Transverse colon (tissue), 4 donors: ENCODE measurements at regions not wholly inside any gene's neighbourhood (a gene's known extent, or its start where the extent isn't known, plus 50 kb on each side); places are given as distances from the start of the nearest gene placed in this dataset.

ENCODE experiments used
- DNase-seq: peaks from one replicate; pipeline ENCODE4 v3.0.0-alpha.2; 2019
- H3K27ac ChIP-seq, 4 donors: fragments of 200-600 bp; sonication (generic); 2 replicates each; pipeline ENCODE4 v1.5.1; 2016 to 2018; ENCODE audit warnings: inconsistent platforms in 4 of 4
- H3K27me3 ChIP-seq: fragments of 200-600 bp; sonication (generic); 2 replicates; pipeline ENCODE4 v1.5.1; 2017; ENCODE audit warnings: inconsistent platforms
- H3K36me3 ChIP-seq, 4 donors: fragments of 200-600 bp; sonication (generic); 2 replicates each; pipeline ENCODE4 v1.5.1; 2017 to 2019; ENCODE audit warnings: inconsistent platforms in 4 of 4
- H3K4me1 ChIP-seq, 4 donors: fragments of 200-600 bp; sonication (generic); 2 replicates each; pipeline ENCODE4 v1.5.1; 2017 to 2020; ENCODE audit warnings: inconsistent platforms in 4 of 4
- H3K4me3 ChIP-seq, 4 donors: fragments of 200-600 bp; sonication (generic); 1 replicate in 1 of 4; 2 replicates in 3 of 4; pipeline versions ENCODE4 v1.5.1 to v1.6.1; 2017 to 2019; ENCODE audit warnings: inconsistent platforms in 4 of 4
- H3K9me3 ChIP-seq, 2 donors: fragments of 200-600 bp; sonication (generic); 2 replicates each; pipeline ENCODE4 v1.5.1; 2017 to 2019; ENCODE audit warnings: inconsistent platforms in 2 of 2
- CTCF ChIP-seq, 5 experiments: fragments of 200-600 bp in 3 of 5; fragments of 450-650 bp in 2 of 5; sonication (generic) in 3 of 5; IDR thresholded peaks; 1 replicate in 2 of 5; 2 replicates in 3 of 5; pipeline ENCODE4 v1.5.1; 2016 to 2017; ENCODE audit warnings: antibody characterized with exemption in 5 of 5, inconsistent platforms in 3 of 5, mild to moderate bottlenecking in 2 of 5, moderate library complexity in 1 of 5
- EP300 ChIP-seq: sonication (generic); formaldehyde crosslinking; IDR thresholded peaks from one replicate; pipeline ENCODE4 v1.6.1; 2017; ENCODE audit warnings: antibody characterized with exemption, low read depth
- POLR2A ChIP-seq: fragments of 450-650 bp; IDR thresholded peaks from one replicate; pipeline ENCODE4 v1.6.1; 2016; ENCODE audit warnings: antibody characterized with exemption, mild to moderate bottlenecking, moderate library complexity
- POLR2AphosphoS5 ChIP-seq, 3 donors: sonication (generic); formaldehyde crosslinking; IDR thresholded peaks; one replicate each; pipeline ENCODE4 v1.6.1; 2016; ENCODE audit warnings: antibody characterized with exemption in 3 of 3
- WGBS, 2 donors: methylation state at CpG; one replicate each; pipeline ENCODE4 v1.1.5; 2018; ENCODE audit warnings: low coverage in 1 of 2; 5-methylcytosine and 5-hydroxymethylcytosine counted together
- in situ Hi-C, 4 donors: fragments of 200-750 bp; cut with MboI; loops; one replicate each; pipeline versions ENCODE4 v1.15.0 to v1.15.1; 2017; ENCODE audit warnings: low sequenced_read_pairs in 3 of 4, low pct_ligation_motif_present in 1 of 4, low pct_unique_long_range_greater_than_20kb in 1 of 4
- intact Hi-C: fragments of 100-400 bp; cut with DNase I; formaldehyde crosslinking; loops from one replicate; pipeline ENCODE4 v1.15.1; 2023; ENCODE audit warnings: low total_unique reads

GRCh38 chr1:115467790-115468189 is 129.7 kb upstream of the NGF start:
- TF ChIP-seq CTCF (IDR thresholded peaks at IDR 0.05) (no peak), EP300 (no peak), POLR2AphosphoS5 (IDR thresholded peaks at IDR 0.05) (no peak), POLR2A (no peak)
- in situ Hi-C loops, result loop anchor here in 2 of 4 donors (5.0 to 25.0 kb wide), 2 partner anchors 325 to 330 kb away; no protein-coding TSS in a partner anchor
- no peak overlapping the region for H3K4me3 ChIP-seq
- 84 to 92% methylated on average over 3 of the region's 3 CpGs for WGBS, 2 donors
- no peaks in the 10 kb centered on the region for H3K27me3 ChIP-seq
- H3K27ac ChIP-seq, result no peak overlapping the region
- no peaks in the 10 kb centered on the region for H3K36me3 ChIP-seq
- H3K9me3 ChIP-seq, result no peaks in the 10 kb centered on the region
- DNase-seq, result no peak
- peaks cover 0 to 7% (median 0%) of the 10 kb centered on the region in 4 donors for H3K4me1 ChIP-seq
- intact Hi-C loops, result loop anchor here (10.0 kb wide), 1 partner anchor 107 kb away; no protein-coding TSS in a partner anchor

- in situ Hi-C loops (loop anchor here in 2 of 4 donors (5.0 to 25.0 kb wide), 2 partner anchors 325 to 330 kb away; no protein-coding TSS in a partner anchor), intact Hi-C loops (loop anchor here (10.0 kb wide), 1 partner anchor 108 kb away; no protein-coding TSS in a partner anchor)
- no peak for DNase-seq
- TF ChIP-seq POLR2AphosphoS5 (IDR thresholded peaks at IDR 0.05) (no peak), CTCF (IDR thresholded peaks at IDR 0.05) (no peak), POLR2A (no peak), EP300 (no peak)
- H3K9me3 ChIP-seq, result no peaks in the 10 kb centered on the region
- H3K4me3 ChIP-seq, result no peak overlapping the region
- H3K36me3 ChIP-seq, result no peaks in the 10 kb centered on the region
- 88% methylated on average over 4 of the region's 4 CpGs for WGBS, 2 donors
- H3K27me3 ChIP-seq, result no peaks in the 10 kb centered on the region
- H3K4me1 ChIP-seq, result peaks cover 0 to 7% (median 0%) of the 10 kb centered on the region in 4 donors
- no peak overlapping the region for H3K27ac ChIP-seq
Measured at GRCh38 chr1:115467196-115467595, 129.1 kb upstream of the NGF start.

- no peak for TF ChIP-seq CTCF (IDR thresholded peaks at IDR 0.05)
- TF ChIP-seq EP300, result no peak
- no peak for TF ChIP-seq POLR2A
- TF ChIP-seq POLR2AphosphoS5 (IDR thresholded peaks at IDR 0.05), result no peak
- intact Hi-C loops (loop anchor here (10.0 kb wide), 1 partner anchor 108 kb away; no protein-coding TSS in a partner anchor), in situ Hi-C loops (loop anchor here in 2 of 4 donors (5.0 to 25.0 kb wide), 2 partner anchors 324 to 329 kb away; no protein-coding TSS in a partner anchor)
- Histone ChIP-seq H3K9me3 (no peaks in the 10 kb centered on the region), H3K27ac (no peak overlapping the region), H3K4me3 (no peak overlapping the region), H3K27me3 (no peaks in the 10 kb centered on the region), H3K36me3 (no peaks in the 10 kb centered on the region), H3K4me1 (peaks cover 0 to 7% (median 0%) of the 10 kb centered on the region in 4 donors)
- no peak for DNase-seq
- WGBS, 2 donors, result 90 to 96% methylated on average over 2 to 3 of the region's 3 CpGs
Measured at GRCh38 chr1:115466433-115466832, 128.4 kb upstream of the NGF start.

DNA sequence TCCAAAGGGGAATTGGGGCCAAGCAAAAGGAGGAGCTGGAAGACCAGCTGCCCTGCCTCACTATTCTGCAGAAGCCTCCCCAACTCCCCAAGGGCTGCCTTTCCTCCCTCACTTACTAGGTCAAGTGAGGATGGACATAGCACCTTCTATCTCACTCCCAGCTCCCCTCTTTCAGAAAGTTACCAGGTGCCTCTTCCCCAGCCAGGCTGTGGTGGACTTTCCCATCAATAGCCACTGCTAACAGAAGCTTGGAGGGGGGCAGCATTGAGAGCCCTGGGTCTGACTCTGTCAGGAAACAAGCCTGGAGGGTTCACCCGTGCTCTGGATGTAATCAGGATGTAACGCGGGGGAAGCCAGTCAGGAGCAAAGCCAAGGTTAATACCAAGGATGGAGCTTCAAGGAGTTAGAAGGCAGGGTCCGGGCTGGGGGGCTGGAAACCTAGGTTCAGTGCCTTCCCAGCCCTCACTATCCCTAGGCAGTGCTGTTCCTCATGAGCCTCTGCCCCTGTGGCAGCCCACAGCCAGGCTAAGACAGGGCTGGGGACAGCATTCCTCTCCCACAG is 127.8 kb upstream of the NGF start:
- Histone ChIP-seq H3K27me3 (no peaks in the 10 kb centered on the region), H3K4me3 (no peak overlapping the region), H3K4me1 (peaks cover 0 to 7% (median 0%) of the 10 kb centered on the region in 4 donors), H3K27ac (no peak overlapping the region), H3K36me3 (no peaks in the 10 kb centered on the region), H3K9me3 (no peaks in the 10 kb centered on the region)
- TF ChIP-seq EP300 (no peak), POLR2A (no peak), POLR2AphosphoS5 (IDR thresholded peaks at IDR 0.05) (no peak), CTCF (IDR thresholded peaks at IDR 0.05) (no peak)
- in situ Hi-C loops (loop anchor here in 2 of 4 donors (5.0 to 25.0 kb wide), 2 partner anchors 324 to 329 kb away; no protein-coding TSS in a partner anchor), intact Hi-C loops (loop anchor here (10.0 kb wide), 1 partner anchor 109 kb away; no protein-coding TSS in a partner anchor)
- DNase-seq, result no peak
- WGBS, 2 donors, result 88% methylated on average over 4 of the region's 4 CpGs; no CpG with 5 or more reads in 1 of the 2 donors
